HEK293T (cell line): ENCODE measurements at regions not wholly inside any gene's neighbourhood (a gene's known extent, or its start where the extent isn't known, plus 50 kb on each side); places are given as distances from the start of the nearest gene placed in this dataset.

Source experiments
- ARNT ChIP-seq: fragments of 450-650 bp; IDR thresholded peaks from 2 replicates; pipeline ENCODE4 v1.6.1; 2017; ENCODE audit warnings: mild to moderate bottlenecking
- BHLHE40 ChIP-seq: fragments of 450-650 bp; IDR thresholded peaks from 2 replicates; pipeline ENCODE4 v1.6.1; 2016; ENCODE audit warnings: mild to moderate bottlenecking, moderate library complexity, borderline replicate concordance
- CTBP1 ChIP-seq: fragments of 450-650 bp; IDR thresholded peaks from 2 replicates; pipeline ENCODE4 v1.6.1; 2016; ENCODE audit warnings: borderline replicate concordance
- FOXA1 ChIP-seq: fragments of 450-650 bp; IDR thresholded peaks from 2 replicates; pipeline ENCODE4 v1.6.1; 2016; ENCODE audit warnings: mild to moderate bottlenecking
- FOXM1 ChIP-seq: fragments of 450-650 bp; IDR thresholded peaks from 2 replicates; pipeline ENCODE4 v1.6.1; 2017; ENCODE audit warnings: mild to moderate bottlenecking, borderline replicate concordance
- HDGF ChIP-seq: fragments of 450-650 bp; IDR thresholded peaks from 2 replicates; pipeline ENCODE4 v1.6.1; 2017; ENCODE audit warnings: antibody characterized with exemption, borderline replicate concordance
- NFRKB ChIP-seq: fragments of 450-650 bp; IDR thresholded peaks from 2 replicates; pipeline ENCODE4 v1.6.1; 2016; ENCODE audit warnings: mild to moderate bottlenecking, moderate library complexity
- SP1 ChIP-seq: fragments of 450-650 bp; IDR thresholded peaks from 2 replicates; pipeline ENCODE4 v1.6.1; 2017
- SUZ12 ChIP-seq: fragments of 450-650 bp; IDR thresholded peaks from 2 replicates; pipeline ENCODE4 v1.6.1; 2016; ENCODE audit warnings: mild to moderate bottlenecking
- TF ChIP-seq, protein P1 (sequence below): fragments of 450-650 bp; IDR thresholded peaks from 2 replicates; pipeline ENCODE4 v1.6.1; 2016

GRCh38 chr13:50129081-50129705, 113.9 kb downstream of the KCNRG start:
- TF ChIP-seq SP1 (no peak), CTBP1 (no peak), SUZ12 (no peak), ARNT (no peak), FOXM1 (no peak), FOXA1 (no peak), HDGF (no peak), NFRKB (no peak), BHLHE40 (no peak)
- TF ChIP-seq, protein P1, sequence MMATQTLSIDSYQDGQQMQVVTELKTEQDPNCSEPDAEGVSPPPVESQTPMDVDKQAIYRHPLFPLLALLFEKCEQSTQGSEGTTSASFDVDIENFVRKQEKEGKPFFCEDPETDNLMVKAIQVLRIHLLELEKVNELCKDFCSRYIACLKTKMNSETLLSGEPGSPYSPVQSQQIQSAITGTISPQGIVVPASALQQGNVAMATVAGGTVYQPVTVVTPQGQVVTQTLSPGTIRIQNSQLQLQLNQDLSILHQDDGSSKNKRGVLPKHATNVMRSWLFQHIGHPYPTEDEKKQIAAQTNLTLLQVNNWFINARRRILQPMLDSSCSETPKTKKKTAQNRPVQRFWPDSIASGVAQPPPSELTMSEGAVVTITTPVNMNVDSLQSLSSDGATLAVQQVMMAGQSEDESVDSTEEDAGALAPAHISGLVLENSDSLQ, result no peak
